HG03354 (cell line): ENCODE measurements at regions not wholly inside any gene's neighbourhood (a gene's known extent, or its start where the extent isn't known, plus 50 kb on each side); places are given as distances from the start of the nearest gene placed in this dataset.

Experiments used
- ATAC-seq: cut with Tn5 transposase; IDR thresholded peaks from one replicate; pipeline ENCODE4 v1.9.1; 2021; ENCODE audit warnings: mild to moderate bottlenecking; ENCODE audit not compliant: unreplicated experiment, poor library complexity, severe bottlenecking

- no peak for ATAC-seq
Observed at GRCh38 chr20:39913274-39913673, 775.8 kb downstream of the MAFB start.

- ATAC-seq: no peak
Observed at GRCh38 chr20:39911497-39911896, 777.5 kb downstream of the MAFB start.

DNA sequence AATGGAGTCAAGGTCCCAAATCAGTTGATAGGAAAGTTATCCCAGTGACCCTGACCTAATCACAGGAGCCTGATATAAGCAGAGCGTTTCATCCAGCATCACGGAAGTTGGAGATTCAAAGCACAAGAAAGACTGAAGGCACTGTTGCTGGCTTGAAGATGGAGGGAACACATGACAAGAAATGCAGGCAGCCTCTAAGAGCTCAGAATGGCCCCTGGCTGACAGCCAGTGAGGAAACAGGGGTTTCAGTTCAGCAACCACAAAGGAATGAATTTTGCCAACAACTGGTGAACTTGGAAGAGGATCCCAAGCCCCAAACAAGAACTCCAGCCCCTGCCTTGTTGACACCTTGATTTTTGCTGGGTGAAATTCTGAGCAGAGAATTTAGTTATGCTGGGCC is 778.5 kb downstream of the MAFB start:
- no peak for ATAC-seq

DNA sequence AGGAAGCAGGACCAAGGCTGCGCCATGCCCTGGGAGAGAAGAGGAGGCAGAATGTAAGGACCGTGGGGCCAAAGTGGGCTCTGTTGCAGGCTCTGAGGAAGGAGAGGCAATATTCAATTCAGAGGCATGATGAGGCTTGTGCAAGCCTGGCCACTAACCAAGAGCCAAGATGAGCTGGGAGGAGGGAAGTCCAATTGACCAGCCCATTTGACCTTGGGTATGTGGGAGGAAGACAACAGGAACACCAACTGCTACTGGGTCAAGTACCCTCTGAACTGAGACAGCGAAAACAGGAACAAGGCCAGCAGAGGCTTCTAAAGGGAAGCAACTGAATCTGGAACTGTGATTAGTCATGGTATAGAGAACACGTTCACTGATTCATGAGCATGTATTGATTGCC is 779.6 kb downstream of the MAFB start:
- no peak for ATAC-seq

DNA sequence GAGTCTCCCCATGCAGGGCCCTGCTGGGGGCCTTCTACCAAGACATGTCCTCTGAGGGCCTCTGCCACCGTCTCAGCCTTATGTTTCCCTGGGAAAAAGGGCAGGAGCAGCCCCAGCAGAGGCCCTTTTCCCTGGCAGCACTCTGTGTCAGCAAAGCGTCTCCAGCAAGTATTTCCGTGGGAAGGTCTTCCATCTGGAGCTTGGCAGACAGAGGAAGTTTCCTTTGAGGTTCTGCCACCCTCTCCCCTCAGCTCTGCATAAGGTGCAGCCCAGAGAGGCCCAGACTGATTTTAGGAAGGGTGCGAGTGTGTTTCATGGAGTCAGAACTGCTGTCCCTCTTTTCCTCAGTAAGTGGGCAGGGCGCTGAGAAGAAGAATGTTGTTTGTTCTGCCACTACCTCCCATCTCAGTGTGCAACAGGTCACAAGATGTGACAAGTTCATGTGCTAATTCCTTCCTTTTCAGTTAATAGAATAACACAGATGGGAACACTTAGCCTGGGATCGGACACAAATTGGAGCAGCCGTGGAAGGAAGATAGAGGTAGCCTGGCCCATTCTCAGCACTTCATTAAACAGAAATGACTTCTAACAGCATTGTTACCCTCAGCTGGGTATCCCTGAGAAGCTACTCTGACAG is 784.4 kb downstream of the MAFB start:
- no peak for ATAC-seq

GRCh38 chr20:39903806-39904465 is 785.1 kb downstream of the MAFB start:
- ATAC-seq: no peak

DNA sequence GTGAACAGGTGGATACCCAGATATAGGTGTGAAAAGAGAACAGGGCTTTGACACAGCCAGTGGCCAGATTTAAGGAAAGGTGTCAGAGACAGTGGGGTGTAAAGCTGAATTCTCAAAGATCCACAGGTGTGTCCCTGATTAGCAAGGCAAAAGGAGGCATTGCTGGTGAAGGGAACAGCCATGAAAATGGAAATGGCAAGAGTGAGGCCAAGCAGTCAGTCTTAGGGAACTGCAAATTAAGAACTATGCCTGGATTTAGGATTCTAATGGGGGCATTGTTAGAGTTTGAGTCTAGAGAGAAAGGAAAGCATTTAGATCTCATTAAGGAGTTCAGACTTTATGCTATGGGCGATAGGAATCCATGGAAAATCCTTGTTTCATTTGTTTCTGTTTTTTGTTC is 789.2 kb downstream of the MAFB start:
- ATAC-seq: no peak

GRCh38 chr20:39898467-39898852 is 790.6 kb downstream of the MAFB start:
- no peak for ATAC-seq

- ATAC-seq: no peak
Observed at GRCh38 chr20:39897781-39898466, 791.1 kb downstream of the MAFB start.

- ATAC-seq: no peak
Observed at GRCh38 chr20:39897058-39897457, 792.0 kb downstream of the MAFB start.

DNA sequence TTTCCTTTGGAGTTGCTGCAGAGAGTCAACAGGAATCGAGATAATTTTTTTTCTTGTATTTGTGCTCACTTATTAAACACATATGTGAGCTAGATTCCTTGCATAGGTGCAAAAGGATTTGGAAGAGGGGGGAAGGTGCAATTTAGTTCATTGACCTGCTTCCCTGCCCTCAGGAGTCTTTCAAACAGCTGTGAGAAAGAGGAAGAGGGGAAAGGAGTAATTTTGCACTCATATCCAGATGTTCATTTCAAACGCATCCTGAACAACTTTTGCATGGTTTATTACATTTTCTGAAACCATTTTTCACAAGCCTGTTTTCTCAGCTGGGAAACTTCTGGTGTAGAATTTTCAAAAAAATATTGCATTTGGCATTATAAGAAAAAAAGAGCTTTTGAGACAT is 795.0 kb downstream of the MAFB start:
- no peak for ATAC-seq

DNA sequence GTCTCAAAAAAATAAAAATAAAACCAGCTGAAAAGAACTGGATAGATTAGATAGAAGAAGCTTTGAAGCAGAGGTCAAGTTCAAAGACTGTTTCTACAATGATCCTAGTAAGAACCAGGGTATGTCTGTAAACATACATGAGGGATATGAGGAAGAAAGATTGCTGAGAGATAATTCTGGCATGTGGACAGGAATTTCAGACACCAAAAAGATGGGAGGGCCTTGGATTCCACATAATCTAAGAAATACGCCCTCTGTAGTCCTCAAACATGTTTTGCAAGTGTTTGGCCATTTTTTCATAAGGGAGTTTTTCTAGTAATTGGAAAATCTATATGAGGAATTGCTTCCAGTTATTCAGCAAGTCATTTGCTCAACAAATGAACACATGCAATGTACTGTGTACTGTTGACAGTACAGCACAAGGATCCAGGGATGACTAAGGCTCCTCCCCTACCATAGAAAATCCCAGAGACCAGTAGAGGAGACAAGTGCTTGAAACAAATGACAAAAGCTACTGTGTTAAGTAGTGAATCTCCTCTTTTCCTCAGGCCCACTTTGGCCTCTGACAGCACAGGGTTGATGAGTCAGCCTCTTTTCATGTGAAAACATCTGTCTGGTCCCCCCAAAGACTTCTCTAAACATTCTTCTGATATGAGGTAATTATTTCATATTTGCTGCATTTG is 795.9 kb downstream of the MAFB start:
- no peak for ATAC-seq

DNA sequence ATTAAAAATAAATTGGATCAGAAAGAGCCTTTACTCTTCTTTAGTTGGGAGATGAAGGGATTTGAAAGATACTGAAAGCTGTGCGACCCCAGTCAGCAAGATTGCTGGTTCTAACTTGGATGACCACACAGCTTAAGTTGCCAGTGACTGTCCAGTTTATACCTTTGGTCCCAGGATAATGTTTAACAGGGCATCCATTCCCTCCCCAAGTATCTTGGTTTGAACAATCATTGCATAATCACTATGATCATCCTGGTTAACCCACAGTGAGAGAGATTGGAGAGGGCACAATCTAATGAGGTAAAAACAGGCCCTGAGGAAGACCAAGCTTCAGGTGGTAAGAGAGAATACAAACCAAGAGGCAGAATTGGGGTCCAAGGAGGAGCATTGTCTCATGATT is 798.3 kb downstream of the MAFB start:
- no peak for ATAC-seq

DNA sequence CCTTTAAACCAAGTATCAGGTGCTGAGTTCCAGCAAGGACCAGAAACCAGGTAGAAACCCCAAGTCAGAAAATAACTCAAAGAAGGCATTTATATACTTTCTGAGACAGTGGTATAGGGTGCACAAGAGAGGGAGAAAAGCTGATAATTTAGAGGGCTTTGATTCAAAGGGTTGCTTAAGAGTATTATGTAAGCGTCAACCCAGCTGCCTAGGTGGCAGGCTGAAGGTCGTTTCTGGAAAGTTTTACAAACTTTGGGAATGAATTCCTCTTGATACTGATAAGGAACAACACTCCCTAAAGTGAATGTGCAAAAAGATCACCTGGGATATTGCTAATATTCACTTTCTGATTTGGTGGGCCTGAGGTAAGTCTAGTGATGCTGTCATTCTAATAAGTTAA is 800.7 kb downstream of the MAFB start:
- no peak for ATAC-seq

- ATAC-seq: no peak
Observed at GRCh38 chr20:39886650-39887190, 802.3 kb downstream of the MAFB start.

DNA sequence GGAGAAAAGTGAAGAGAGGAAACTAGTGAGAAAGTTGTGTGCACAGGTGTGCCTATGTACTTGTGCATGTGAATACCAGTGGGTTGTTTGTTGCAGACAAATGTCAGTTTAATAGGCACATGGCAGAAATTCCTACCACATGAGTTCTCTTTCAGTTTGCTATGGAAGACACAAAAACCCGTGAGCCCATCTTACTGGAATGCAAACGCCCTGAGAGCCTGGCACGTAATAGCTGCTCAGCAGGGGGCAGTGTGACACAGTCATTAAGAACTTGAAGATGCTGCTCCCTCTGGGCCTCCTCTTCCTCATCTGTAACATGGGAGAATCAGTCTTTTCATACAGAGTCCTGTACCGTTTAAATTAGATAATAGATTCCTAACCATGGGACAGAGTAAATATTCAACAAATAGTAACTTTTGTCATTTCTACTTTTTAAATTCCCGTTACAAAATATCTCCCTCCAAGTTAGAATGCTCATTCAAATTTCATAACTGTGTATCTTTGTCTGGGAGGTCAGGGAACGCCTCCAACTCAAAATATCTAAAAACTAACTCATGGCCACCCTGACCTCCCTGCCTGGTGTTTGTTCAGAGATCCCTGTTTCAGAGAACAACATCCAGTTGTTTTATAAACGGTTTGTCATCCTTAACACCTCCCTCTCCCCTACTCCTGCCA is 802.9 kb downstream of the MAFB start:
- ATAC-seq: no peak

GRCh38 chr20:39882806-39883205 is 806.2 kb downstream of the MAFB start:
- ATAC-seq: no peak

DNA sequence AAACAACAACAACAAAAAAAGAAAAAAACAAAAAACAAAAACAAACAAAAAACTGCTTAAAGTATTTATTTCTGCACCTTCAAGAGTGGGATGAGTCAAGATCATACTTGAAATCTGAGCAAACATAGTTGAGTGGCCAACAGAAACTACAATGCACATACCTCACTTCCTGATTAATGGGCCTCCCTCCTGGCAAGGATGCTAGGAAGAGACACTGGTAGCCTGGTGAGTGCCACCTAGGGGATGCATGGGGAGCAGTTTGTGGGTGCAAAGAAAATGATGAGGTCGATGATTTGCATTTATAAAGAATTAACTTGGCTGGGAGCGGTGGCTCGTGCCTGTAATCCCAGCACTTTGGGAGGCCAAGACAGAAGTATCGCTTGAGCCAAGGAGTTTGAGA is 808.1 kb downstream of the MAFB start:
- ATAC-seq: no peak

- ATAC-seq: no peak
Observed at GRCh38 chr20:39879296-39879695, 809.7 kb downstream of the MAFB start.

DNA sequence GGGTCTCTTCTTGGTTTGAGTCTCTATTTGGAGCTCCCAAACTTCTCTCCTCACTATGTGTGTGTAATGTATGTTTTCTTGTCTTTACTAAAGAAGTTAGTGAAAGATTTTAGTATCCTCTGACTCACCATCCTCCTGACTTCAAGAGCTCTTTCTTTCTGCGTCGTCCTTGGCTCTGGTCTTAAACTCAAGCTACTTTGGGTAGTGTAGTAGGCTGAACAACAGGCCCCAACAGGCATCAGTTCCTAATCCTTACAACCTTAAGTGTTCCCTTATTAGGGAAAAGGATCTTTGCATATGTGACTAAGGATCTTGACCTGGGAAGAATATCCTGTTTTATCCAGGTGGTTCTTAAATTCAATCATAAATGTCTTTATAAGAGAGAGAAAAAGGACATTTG is 810.2 kb downstream of the MAFB start:
- ATAC-seq: no peak
